ENCODE measurements at regions not wholly inside any gene's neighbourhood (a gene's known extent, or its start where the extent isn't known, plus 50 kb on each side); places are given as distances from the start of the nearest gene placed in this dataset.

DNA sequence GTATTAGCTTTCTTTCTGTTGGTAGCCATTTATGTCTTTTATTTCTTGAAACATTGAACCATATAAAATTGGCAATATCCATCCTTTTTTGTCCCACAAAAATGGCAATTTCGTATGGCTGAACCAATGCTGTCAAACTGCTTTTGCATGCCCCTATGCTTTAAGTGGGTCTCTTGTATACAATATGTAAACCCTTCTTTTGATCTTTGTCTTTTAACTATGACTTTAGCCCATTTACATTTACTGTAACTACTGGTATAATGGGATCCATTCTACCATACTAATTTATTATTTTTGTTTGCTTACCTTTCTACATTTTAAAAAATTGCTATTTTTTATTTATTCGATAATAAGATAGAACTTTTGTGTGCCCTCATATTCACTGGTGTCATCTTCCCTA, 93.4 kb downstream of the TENT4A start:
- no peak for DNase-seq

DNA sequence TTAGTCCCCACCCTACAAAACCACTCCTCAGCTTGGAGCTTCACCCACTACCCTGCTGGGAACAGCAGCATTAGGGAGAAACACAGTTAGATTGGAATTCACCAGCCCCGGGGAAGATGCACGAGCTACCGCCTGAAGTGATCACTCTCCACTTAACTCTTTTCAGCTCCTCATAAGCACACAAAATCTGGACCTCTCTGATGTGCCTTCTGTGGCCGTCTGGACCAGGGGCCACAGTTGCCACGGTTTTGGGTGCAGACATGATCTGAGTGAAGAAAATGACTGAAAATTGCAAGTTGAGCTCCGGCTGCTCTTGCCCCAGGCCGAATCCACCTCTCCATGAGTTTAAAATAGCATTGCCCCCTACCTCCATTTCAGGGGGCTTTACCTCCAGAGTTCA, 95.2 kb downstream of the TENT4A start:
- DNase-seq, result no peak

DNA sequence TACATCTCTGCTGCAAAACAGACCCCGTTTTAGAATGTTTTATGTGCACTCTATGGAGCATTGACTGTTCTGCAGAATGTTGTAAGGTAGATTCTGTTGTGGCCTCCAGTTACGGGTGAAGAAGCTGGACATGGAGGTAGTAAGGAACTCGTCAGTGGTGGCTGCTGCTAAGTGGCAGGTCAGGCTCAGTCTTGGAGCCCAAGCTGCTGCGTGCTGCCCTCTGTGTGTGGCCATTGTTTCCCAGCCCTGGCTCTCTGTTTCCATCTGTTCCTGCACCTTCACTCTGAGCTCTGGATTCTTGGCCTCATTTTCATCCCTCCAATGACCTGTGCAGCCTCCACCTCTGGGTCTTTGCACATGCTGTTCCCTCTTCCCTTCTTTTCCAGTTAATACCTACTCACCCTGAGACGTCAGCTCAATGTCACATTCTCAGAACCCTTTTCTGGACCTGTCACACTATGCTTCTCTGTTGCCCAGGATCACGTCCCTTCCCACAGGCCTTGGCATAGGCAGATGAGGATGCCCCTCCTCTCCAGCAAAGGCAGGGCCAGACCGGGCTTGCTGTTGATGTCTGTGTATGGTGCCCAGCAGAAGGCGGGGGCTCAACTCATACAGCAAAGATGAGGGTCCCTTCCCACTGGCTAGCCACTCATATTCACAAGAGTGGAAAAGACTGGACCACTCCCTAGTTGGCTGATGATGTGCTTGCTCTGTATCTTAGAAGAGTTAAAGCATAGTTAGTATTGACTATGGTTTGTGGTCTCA, 97.6 kb downstream of the TENT4A start:
- no peak for DNase-seq

- DNase-seq, result no peak
Observed at GRCh38 chr5:6812091-6812490, 98.9 kb downstream of the TENT4A start.

DNA sequence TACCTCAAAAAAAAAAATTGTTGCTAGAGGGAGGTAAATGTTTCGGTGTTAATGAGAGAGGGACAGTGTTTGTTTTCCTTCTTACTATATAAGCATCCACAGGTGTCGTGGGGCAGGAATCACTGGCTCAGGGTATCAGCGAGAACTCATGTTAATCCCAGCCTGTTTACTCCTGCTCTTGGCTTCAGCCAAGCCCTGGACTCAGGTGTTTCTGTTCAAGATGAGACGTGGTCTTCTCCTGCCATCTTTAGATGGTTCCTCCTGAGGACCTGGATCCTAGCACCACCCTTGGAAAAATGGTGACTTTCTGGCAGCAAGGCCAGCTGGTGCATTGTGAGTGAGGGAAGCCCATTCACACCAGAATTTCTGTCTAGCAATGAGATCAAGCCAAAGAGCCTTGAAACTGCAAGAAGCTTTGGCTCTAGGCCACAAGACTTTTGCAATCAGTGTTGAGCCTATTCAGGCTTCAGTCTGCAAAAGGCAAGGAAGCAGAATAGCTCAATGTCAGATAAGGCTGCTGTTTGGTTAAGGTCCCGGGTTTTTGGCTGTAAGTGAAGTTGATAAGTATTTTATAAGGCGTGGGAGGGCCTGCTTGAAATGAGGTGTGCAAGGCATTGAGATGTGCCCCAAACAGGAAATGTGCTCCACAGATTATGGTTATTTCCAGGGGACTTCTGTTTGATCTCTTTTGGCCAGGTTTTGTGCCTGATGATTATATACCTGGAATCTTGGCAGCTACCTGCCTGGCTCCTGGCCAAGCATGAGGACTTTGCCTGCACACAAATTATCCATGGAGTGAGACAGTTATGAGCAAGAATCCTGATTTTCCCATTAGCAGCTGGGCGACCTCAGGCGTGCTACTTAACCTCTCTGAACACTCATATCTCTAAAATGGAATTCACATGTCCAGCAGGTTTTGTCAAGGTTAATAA, 99.8 kb downstream of the TENT4A start:
- DNase-seq, result no peak

- DNase-seq, result peak; percentile 8
Observed at GRCh38 chr5:6814816-6815215, 101.6 kb downstream of the TENT4A start.

- DNase-seq, result no peak
Observed at GRCh38 chr5:6818594-6819511, 105.6 kb downstream of the TENT4A start.

- no peak for DNase-seq
Observed at GRCh38 chr5:6819521-6819920, 106.3 kb downstream of the TENT4A start.

GRCh38 chr5:6820851-6821479, 107.7 kb downstream of the TENT4A start:
- peak; percentile 84 for DNase-seq

- no peak for DNase-seq
Observed at GRCh38 chr5:6822068-6822467, 108.8 kb downstream of the TENT4A start.

- no peak for DNase-seq
Observed at GRCh38 chr5:6822556-6823343, 109.5 kb downstream of the TENT4A start.

DNA sequence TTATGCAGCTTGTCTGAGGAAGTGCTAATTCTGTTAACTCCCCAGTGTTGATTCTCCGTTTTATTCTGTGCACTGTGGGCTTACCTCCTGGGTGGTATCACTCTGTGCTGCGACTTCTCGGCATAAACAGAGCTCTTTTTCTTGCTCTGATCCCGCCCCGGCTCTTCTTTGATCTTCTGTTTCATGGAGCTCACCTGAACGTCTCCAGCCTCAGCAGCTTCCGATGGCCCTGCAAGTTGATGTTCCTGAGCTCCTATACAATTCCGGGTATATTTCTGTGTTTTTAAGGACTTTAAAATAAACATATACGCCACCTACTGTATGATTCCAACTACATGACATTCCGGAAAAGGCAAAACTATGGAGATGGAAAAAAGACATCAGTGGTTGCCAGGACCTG, 110.8 kb downstream of the TENT4A start:
- DNase-seq, result no peak

- DNase-seq, result no peak
Observed at GRCh38 chr5:6825678-6826244, 112.5 kb downstream of the TENT4A start.

DNA sequence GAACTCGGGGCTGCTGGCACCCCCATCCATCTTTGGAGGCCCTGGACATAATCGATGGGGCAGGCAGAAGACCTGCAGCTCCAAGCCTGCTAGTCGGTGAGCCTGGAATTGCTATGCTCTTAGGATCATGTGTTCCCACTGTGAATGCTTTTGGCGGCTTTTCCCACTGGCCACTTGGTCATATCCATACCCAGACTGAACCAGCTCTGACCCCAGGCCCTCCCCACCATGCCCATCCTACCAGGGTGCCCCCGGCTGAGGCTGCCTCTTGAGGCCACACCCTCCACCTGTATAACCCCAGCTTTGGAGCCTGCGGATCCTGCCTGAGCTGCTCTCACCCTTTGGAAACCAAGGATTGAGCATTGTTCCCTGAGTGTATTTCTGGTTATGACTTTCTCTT, 113.5 kb downstream of the TENT4A start:
- no peak for DNase-seq

- no peak for DNase-seq
Observed at GRCh38 chr5:6827526-6828219, 114.4 kb downstream of the TENT4A start.

GRCh38 chr5:6829150-6829784, 116.0 kb downstream of the TENT4A start:
- DNase-seq, result no peak

DNA sequence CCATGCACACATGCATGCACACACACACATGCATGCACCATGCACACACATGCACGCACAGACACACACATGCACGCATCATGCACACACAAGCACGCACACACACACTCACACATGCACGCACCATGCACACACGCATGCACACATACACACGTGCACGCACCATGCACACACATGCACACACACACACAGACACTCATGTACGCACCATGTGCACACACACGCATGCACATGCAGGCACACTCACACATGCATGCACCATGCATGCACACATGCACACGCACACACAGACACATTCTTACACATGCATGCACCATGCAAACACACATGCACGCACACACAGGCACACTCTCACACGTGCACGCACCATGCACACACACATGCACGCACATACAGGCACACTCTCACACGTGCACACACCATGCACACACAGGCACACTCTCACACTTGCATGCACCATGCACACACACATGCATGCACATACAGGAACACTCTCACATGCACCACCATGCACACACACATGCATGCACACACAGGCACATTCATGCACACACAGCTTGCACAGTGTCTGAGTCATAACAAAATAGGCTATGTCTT, 117.5 kb downstream of the TENT4A start:
- no peak for DNase-seq

GRCh38 chr5:6831678-6832671, 118.7 kb downstream of the TENT4A start:
- no peak for DNase-seq
